ENCODE measurements at regions not wholly inside any gene's neighbourhood (a gene's known extent, or its start where the extent isn't known, plus 50 kb on each side); places are given as distances from the start of the nearest gene placed in this dataset.

DNA sequence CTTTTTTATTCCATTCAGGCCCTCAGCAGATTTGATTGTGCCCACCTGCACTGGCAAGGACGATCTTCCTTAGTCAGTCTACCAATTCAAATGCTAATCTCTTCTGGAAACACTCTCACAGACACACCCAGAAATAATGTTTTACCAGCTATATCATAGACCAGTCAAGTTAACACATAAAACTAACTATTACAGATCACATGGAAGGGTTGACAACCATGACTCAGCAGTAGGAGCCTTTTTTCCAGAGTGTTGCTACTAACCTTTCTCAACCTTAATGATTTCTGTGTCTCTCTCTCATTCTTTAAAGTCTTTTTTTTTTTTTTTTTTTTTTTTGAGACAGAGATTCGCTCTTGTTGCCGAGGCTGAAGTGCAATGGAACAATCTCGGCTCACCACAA lies 68.7 kb upstream of the KCNK12 start:
- no peak for DNase-seq (ENCODE audit: low read depth in 1 of 2, low spot score in 1 of 2)
- TF ChIP-seq SPI1 (IDR thresholded peaks at IDR 0.05; ENCODE audit: borderline replicate concordance, low read depth) (no peak), GABPA (IDR thresholded peaks at IDR 0.05; ENCODE audit: low read depth) (no peak)
- TF ChIP-seq, protein P1, sequence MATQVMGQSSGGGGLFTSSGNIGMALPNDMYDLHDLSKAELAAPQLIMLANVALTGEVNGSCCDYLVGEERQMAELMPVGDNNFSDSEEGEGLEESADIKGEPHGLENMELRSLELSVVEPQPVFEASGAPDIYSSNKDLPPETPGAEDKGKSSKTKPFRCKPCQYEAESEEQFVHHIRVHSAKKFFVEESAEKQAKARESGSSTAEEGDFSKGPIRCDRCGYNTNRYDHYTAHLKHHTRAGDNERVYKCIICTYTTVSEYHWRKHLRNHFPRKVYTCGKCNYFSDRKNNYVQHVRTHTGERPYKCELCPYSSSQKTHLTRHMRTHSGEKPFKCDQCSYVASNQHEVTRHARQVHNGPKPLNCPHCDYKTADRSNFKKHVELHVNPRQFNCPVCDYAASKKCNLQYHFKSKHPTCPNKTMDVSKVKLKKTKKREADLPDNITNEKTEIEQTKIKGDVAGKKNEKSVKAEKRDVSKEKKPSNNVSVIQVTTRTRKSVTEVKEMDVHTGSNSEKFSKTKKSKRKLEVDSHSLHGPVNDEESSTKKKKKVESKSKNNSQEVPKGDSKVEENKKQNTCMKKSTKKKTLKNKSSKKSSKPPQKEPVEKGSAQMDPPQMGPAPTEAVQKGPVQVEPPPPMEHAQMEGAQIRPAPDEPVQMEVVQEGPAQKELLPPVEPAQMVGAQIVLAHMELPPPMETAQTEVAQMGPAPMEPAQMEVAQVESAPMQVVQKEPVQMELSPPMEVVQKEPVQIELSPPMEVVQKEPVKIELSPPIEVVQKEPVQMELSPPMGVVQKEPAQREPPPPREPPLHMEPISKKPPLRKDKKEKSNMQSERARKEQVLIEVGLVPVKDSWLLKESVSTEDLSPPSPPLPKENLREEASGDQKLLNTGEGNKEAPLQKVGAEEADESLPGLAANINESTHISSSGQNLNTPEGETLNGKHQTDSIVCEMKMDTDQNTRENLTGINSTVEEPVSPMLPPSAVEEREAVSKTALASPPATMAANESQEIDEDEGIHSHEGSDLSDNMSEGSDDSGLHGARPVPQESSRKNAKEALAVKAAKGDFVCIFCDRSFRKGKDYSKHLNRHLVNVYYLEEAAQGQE (IDR thresholded peaks at IDR 0.05; ENCODE audit: insufficient replicate concordance, low read depth), result no peak
- TF ChIP-seq, protein P2, sequence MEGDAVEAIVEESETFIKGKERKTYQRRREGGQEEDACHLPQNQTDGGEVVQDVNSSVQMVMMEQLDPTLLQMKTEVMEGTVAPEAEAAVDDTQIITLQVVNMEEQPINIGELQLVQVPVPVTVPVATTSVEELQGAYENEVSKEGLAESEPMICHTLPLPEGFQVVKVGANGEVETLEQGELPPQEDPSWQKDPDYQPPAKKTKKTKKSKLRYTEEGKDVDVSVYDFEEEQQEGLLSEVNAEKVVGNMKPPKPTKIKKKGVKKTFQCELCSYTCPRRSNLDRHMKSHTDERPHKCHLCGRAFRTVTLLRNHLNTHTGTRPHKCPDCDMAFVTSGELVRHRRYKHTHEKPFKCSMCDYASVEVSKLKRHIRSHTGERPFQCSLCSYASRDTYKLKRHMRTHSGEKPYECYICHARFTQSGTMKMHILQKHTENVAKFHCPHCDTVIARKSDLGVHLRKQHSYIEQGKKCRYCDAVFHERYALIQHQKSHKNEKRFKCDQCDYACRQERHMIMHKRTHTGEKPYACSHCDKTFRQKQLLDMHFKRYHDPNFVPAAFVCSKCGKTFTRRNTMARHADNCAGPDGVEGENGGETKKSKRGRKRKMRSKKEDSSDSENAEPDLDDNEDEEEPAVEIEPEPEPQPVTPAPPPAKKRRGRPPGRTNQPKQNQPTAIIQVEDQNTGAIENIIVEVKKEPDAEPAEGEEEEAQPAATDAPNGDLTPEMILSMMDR (IDR thresholded peaks at IDR 0.05; ENCODE audit: insufficient read depth, low read length), result no peak
- Histone ChIP-seq H3K4me3 (replicated peaks; ENCODE audit: insufficient read depth, low read length) (no peak overlapping the region), H3K27ac (replicated peaks) (no peak overlapping the region), H3K27me3 (ENCODE audit: insufficient read depth, poor library complexity, severe bottlenecking) (no peaks in the 10 kb centered on the region)

DNA sequence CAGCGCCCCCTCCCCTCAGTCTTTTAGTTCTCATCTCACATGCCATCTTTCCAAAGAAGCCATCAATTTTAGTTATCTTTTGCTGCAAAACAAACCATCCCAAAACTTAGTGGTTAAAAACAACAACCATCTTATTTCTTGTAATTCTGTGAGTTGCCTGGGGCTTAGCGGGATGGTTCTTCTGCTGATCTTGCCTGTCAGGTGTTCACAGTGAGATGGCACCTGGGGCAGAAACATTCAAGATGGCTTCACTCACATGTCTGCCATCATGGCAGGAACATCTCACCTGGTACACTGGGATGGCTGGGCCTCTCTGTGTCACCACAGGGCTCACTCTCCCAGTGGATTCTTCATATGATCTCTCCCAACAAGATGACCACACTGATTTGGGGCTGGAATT lies 67.6 kb upstream of the KCNK12 start:
- Histone ChIP-seq H3K27ac (replicated peaks) (no peak overlapping the region), H3K4me3 (replicated peaks; ENCODE audit: insufficient read depth, low read length) (no peak overlapping the region), H3K27me3 (ENCODE audit: insufficient read depth, poor library complexity, severe bottlenecking) (no peaks in the 10 kb centered on the region)
- TF ChIP-seq, protein P2 (IDR thresholded peaks at IDR 0.05; ENCODE audit: insufficient read depth, low read length), result no peak
- TF ChIP-seq POLR2AphosphoS5 (IDR thresholded peaks at IDR 0.05; ENCODE audit: low read depth) (no peak), SPI1 (IDR thresholded peaks at IDR 0.05; ENCODE audit: borderline replicate concordance, low read depth) (no peak), GABPA (IDR thresholded peaks at IDR 0.05; ENCODE audit: low read depth) (no peak)
- TF ChIP-seq, protein P1 (IDR thresholded peaks at IDR 0.05; ENCODE audit: insufficient replicate concordance, low read depth), result no peak
- no peak for DNase-seq (ENCODE audit: low read depth in 1 of 2, low spot score in 1 of 2)

DNA sequence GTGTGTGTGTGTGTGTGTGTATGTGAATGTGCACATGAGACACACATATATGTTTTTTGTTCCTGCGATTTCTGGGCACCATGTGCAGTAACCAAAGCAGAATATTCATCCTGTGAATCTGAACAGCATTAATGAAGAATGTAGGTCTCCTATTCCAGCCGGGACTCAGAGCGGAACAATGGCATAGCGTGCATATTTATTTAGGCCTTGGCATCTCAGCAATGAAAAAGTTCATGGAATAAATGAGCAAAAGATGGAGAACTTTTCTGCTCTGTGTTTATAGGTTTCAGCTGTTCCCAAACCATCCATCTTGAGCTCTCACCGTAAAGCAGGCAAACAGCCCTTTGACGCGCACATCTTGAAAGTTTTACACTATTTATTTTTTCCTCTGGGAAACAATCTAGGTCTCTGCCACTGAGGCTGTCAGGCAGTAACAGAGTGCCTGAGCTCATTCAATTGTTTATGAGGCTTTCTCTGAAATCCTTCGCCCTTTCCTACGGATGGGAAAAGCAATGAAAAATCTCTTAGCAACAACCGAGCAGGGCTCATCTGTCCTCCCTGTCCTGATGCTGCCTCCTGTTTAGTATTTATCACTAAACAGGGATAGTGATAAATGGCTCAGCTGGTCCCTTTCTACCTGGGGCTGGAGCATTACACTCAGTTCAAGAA lies 65.9 kb upstream of the KCNK12 start:
- H3K4me3 ChIP-seq (replicated peaks; ENCODE audit: insufficient read depth, low read length), result no peak overlapping the region
- H3K27me3 ChIP-seq (ENCODE audit: insufficient read depth, poor library complexity, severe bottlenecking), result no peaks in the 10 kb centered on the region
- no peak overlapping the region for H3K27ac ChIP-seq (replicated peaks)
- TF ChIP-seq, protein P2 (IDR thresholded peaks at IDR 0.05; ENCODE audit: insufficient read depth, low read length), result no peak
- TF ChIP-seq GABPA (IDR thresholded peaks at IDR 0.05; ENCODE audit: low read depth) (no peak), POLR2AphosphoS5 (IDR thresholded peaks at IDR 0.05; ENCODE audit: low read depth) (no peak), SPI1 (IDR thresholded peaks at IDR 0.05; ENCODE audit: borderline replicate concordance, low read depth) (no peak)
- TF ChIP-seq, protein P1 (IDR thresholded peaks at IDR 0.05; ENCODE audit: insufficient replicate concordance, low read depth), result no peak
- DNase-seq (ENCODE audit: low read depth in 1 of 2, low spot score in 1 of 2), result no peak
